ENCODE measurements at regions not wholly inside any gene's neighbourhood (a gene's known extent, or its start where the extent isn't known, plus 50 kb on each side); places are given as distances from the start of the nearest gene placed in this dataset.

- DNase-seq = no peak
- no peak overlapping the region for H3K4me3 Mint-ChIP-seq
- CTCF ChIA-PET = no interaction called here
- H3K9me3 ChIP-seq (ENCODE audit: control extremely low read depth in 1 of 3, control insufficient read depth in 2 of 3, insufficient read depth in 1 of 3, low read length in 2 of 3) = no peaks in the 10 kb centered on the region
- no peaks in the 10 kb centered on the region for H3K4me1 ChIP-seq (ENCODE audit: control insufficient read depth in 2 of 2, insufficient read depth in 2 of 2, low read length in 2 of 2)
- no peak overlapping the region for H3K4me2 ChIP-seq (replicated peaks; ENCODE audit: low read depth, low read length, poor library complexity, severe bottlenecking)
- TF ChIP-seq EZH2 (IDR thresholded peaks at IDR 0.05; ENCODE audit: borderline replicate concordance, insufficient read depth, low read depth, low read length, poor library complexity, severe bottlenecking) = no peak
- TF ChIP-seq CTCF (IDR thresholded peaks at IDR 0.05) = no peak
- no peaks in the 10 kb centered on the region for H3K36me3 ChIP-seq (replicated peaks in 1 of 2; ENCODE audit: control extremely low read depth in 1 of 2, control insufficient read depth in 1 of 2, extremely low read depth in 1 of 2, insufficient read depth in 2 of 2, low read length in 1 of 2)
- WGBS (ENCODE audit: insufficient coverage) = 95% methylated on average over 2 of the region's 4 CpGs
- no peak overlapping the region for H2AFZ ChIP-seq (ENCODE audit: insufficient read depth, low read depth, low read length, poor library complexity, severe bottlenecking)
- H3K27me3 ChIP-seq (replicated peaks in 1 of 4; ENCODE audit: control extremely low read depth in 1 of 4, control insufficient read depth in 3 of 4, insufficient read depth in 4 of 4, low read length in 3 of 4) = no peaks in the 10 kb centered on the region
- H3K27me3 Mint-ChIP-seq = no peaks in the 10 kb centered on the region
- ATAC-seq (ENCODE audit: low read depth) = no peak
- H3K4me3 ChIP-seq (ENCODE audit: control extremely low read depth in 1 of 5, extremely low read depth in 1 of 5, insufficient read depth in 1 of 5, low read depth in 2 of 5, low read length in 4 of 5) = no peak overlapping the region
- no peaks in the 10 kb centered on the region for H3K9me3 Mint-ChIP-seq (ENCODE audit: insufficient read depth)
- intact Hi-C loops (cut with micrococcal nuclease) = no loop called here
- H3K27ac Mint-ChIP-seq = no peak overlapping the region
- H3K27ac ChIP-seq (ENCODE audit: low read length in 2 of 2) = no peak overlapping the region
- H3K79me2 ChIP-seq (ENCODE audit: control insufficient read depth, insufficient read depth, low read length) = no peaks in the 10 kb centered on the region
- no peak overlapping the region for H3K9ac ChIP-seq (ENCODE audit: low read length)
- no peaks in the 10 kb centered on the region for H3K4me1 Mint-ChIP-seq
- no peaks in the 10 kb centered on the region for H4K20me1 ChIP-seq (ENCODE audit: control insufficient read depth, insufficient read depth, low read length, poor library complexity, severe bottlenecking)
- POLR2A ChIA-PET = no interaction called here
Measured at GRCh38 chr18:30639361-30639760, 403.2 kb downstream of the DSC3 start.

DNA sequence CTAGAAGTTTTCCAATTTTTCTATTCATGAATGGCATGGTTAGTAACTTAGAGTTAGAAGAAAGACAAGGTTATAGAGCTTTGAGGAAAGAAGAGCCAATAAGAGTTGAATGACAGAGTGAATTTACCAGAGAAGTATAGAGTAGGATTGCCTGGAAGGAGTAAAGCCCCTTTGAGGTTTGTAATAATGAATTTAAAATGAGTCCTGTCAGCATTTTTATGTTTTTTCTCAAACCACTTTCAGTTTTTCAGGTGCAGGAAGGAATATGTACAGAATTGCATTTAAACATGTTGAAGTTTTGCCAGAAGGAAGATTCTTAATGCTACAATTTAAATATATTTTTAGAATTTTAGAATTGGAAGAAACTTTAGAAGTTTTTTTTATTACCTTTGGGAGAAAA lies 408.3 kb downstream of the DSC3 start:
- H4K20me1 ChIP-seq (ENCODE audit: control insufficient read depth, insufficient read depth, low read length, poor library complexity, severe bottlenecking) = no peaks in the 10 kb centered on the region
- H3K9ac ChIP-seq (ENCODE audit: low read length) = no peak overlapping the region
- H3K4me1 ChIP-seq (ENCODE audit: control insufficient read depth in 2 of 2, insufficient read depth in 2 of 2, low read length in 2 of 2) = no peaks in the 10 kb centered on the region
- H3K4me2 ChIP-seq (replicated peaks; ENCODE audit: low read depth, low read length, poor library complexity, severe bottlenecking) = no peak overlapping the region
- H3K27ac ChIP-seq (ENCODE audit: low read length in 2 of 2) = no peak overlapping the region
- ChIA-PET CTCF (no interaction called here), POLR2A (no interaction called here)
- H3K4me3 Mint-ChIP-seq = no peak overlapping the region
- H3K36me3 ChIP-seq (replicated peaks in 1 of 2; ENCODE audit: control extremely low read depth in 1 of 2, control insufficient read depth in 1 of 2, extremely low read depth in 1 of 2, insufficient read depth in 2 of 2, low read length in 1 of 2) = no peaks in the 10 kb centered on the region
- ATAC-seq (ENCODE audit: low read depth) (no peak), DNase-seq (no peak)
- no peak overlapping the region for H3K27ac Mint-ChIP-seq
- H3K27me3 ChIP-seq (replicated peaks in 1 of 4; ENCODE audit: control extremely low read depth in 1 of 4, control insufficient read depth in 3 of 4, insufficient read depth in 4 of 4, low read length in 3 of 4) = no peaks in the 10 kb centered on the region
- H3K4me1 Mint-ChIP-seq = no peaks in the 10 kb centered on the region
- peaks cover 0 to 7% (median 0%) of the 10 kb centered on the region in 3 donors for H3K9me3 ChIP-seq (ENCODE audit: control extremely low read depth in 1 of 3, control insufficient read depth in 2 of 3, insufficient read depth in 1 of 3, low read length in 2 of 3)
- intact Hi-C loops (cut with micrococcal nuclease) = no loop called here
- H3K4me3 ChIP-seq (ENCODE audit: control extremely low read depth in 1 of 5, extremely low read depth in 1 of 5, insufficient read depth in 1 of 5, low read depth in 2 of 5, low read length in 4 of 5) = no peak overlapping the region
- H3K27me3 Mint-ChIP-seq = no peaks in the 10 kb centered on the region
- TF ChIP-seq CTCF (IDR thresholded peaks at IDR 0.05) (no peak), EZH2 (IDR thresholded peaks at IDR 0.05; ENCODE audit: borderline replicate concordance, insufficient read depth, low read depth, low read length, poor library complexity, severe bottlenecking) (no peak)
- peaks cover 4% of the 10 kb centered on the region for H3K9me3 Mint-ChIP-seq (ENCODE audit: insufficient read depth)
- no peak overlapping the region for H2AFZ ChIP-seq (ENCODE audit: insufficient read depth, low read depth, low read length, poor library complexity, severe bottlenecking)
- no peaks in the 10 kb centered on the region for H3K79me2 ChIP-seq (ENCODE audit: control insufficient read depth, insufficient read depth, low read length)

Measured in B cell (primary cell).